GM21717 (cell line): ENCODE measurements at regions not wholly inside any gene's neighbourhood (a gene's known extent, or its start where the extent isn't known, plus 50 kb on each side); places are given as distances from the start of the nearest gene placed in this dataset.
"Not testable (repeated sequence)": the region's sequence is repeated elsewhere in the genome, so short reads cannot be mapped to it uniquely, and the experiment has no call there.

ENCODE experiments used
- ATAC-seq: cut with Tn5 transposase; IDR thresholded peaks from one replicate; pipeline ENCODE4 v1.9.1; 2021; ENCODE audit warnings: mild to moderate bottlenecking, moderate library complexity; ENCODE audit not compliant: unreplicated experiment

GRCh38 chr2:139454251-139454650 lies 674.1 kb upstream of the NXPH2 start:
- ATAC-seq, result no peak

- no peak for ATAC-seq
Observed at GRCh38 chr2:139439100-139439499, 658.9 kb upstream of the NXPH2 start.

DNA sequence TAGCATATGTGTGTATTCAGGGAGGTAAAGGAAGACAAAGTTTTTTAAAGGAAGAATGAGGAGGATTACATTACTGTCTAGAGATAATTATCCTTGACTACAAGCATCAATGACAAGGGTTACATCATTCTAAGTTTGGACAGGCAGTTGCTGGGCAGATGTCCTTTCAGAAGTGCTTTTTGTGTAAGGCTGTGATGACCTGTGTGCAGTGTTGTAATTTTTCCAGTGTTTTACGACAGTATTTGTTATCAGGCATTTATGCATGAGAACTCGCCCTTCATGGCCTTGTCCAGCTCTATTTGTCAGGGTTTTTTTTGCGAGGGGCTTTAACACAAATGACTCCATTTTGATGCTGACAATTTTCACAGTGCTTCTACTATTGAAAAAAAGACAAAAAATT lies 658.3 kb upstream of the NXPH2 start:
- no peak for ATAC-seq

DNA sequence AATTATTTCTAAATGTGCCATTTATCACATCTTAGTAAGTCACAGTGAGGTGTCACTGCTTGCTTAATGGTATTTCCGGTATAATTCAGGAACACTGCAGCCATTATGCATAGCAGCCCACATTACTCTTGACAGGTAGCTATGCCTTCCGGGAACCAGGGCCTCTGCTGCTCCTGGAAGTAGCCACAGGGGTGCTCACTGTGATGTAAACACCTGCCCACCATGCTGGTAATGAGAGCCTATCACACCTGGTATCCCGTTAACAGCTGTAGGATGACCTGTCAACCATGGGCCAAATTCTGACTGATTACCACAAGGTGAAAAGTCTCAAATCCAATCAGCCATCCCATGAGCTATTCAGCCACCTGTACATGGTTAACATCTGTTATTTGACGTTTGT lies 647.0 kb upstream of the NXPH2 start:
- ATAC-seq, result no peak

- ATAC-seq, result no peak
Observed at GRCh38 chr2:139424101-139424500, 643.9 kb upstream of the NXPH2 start.

DNA sequence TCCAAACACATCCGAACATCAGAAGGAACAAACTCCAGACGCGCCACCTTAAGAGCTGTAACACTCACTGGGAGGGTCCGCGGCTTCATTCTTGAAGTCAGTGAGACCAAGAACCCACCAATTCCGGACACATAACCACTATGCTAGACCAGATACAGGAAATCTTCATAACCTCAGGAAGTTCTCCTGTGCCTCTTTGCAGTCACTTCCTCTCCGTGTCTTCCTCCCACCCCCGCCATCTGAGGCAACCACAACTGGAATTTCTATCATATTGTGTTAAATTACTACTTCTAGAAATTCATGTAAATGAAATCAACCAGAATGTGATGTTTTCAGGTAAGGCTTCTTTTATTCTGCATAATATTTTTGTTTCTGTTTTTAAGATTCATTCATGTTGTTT lies 631.0 kb upstream of the NXPH2 start:
- ATAC-seq, result no peak

- ATAC-seq, result not testable (repeated sequence)
Observed at GRCh38 chr2:139410833-139411174, 630.6 kb upstream of the NXPH2 start.

GRCh38 chr2:139410147-139410832 lies 630.1 kb upstream of the NXPH2 start:
- ATAC-seq, result not testable (repeated sequence)

DNA sequence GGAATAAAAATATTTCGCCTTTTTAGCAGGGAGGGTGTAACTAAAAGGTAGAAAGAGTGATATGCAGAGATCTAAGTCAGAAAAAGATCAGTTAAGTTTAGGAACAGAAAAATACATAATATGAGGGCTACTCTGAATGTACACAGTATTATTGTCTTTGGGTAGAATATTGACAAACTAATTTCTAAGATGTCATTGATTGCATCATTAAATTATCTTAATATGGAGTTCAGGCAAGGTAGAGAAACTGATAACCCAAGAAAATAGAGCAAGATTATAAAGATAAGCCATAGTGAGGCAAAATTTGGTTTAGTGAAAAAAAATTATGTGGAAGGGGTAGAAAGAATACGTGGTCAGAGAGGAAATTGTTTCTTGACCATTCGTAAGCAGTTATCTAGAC lies 629.0 kb upstream of the NXPH2 start:
- ATAC-seq, result no peak

DNA sequence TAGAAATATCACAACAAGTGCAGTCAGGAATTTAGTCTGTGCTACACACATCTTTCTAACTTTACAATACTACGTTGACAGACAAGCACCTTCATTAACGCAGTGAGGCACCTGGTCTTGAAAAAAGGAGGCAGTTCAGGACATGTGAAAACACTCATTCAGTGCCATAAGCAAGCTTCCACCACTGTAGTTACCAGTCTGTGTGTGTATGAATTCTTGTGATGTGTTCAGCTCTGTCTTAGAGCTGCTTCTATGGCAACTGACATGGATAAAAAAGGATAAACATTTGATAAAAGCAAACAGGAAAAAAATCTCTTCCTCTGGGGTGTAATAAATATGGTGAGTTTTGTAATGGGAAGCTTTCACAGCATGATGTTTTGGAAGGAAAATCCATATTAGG lies 623.8 kb upstream of the NXPH2 start:
- ATAC-seq, result no peak

- no peak for ATAC-seq
Observed at GRCh38 chr2:139394801-139395200, 614.6 kb upstream of the NXPH2 start.

DNA sequence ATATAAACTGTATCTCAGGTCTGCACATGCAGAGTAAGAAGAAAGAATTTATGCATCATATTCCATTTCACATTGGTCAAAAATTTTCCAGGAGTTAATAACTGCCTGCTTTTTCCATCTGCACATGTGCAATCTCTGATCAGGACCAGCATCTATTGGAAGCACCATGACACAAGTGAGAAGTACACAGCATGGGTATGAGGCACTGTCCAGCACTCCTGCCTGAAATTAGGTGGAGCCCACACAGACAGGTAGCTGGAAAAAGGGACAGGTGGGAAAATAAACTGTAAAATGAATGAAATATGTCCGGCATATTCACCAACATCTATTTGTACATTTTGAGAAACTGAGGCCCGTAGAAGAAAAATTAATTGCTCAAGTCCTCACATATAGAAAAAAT lies 609.2 kb upstream of the NXPH2 start:
- ATAC-seq, result no peak

DNA sequence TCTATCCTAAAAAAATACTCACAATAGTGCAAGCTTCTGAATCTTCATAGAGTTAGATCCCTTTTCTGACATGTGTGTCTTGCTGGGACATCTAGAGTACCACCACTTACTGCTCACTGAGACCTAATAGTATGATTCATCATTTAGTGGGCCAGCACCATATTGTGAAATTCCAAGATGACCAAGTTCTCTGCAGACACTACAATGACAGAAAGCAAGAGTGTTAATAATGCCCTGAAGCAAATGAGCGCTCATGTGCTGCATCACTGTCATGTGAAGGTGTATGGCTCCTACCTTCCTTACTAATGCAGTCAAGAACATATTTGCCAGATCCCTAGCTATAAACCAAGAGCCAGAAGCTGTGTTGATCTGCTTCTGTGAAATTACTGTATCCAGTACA lies 606.2 kb upstream of the NXPH2 start:
- no peak for ATAC-seq

- no peak for ATAC-seq
Observed at GRCh38 chr2:139383532-139383931, 603.3 kb upstream of the NXPH2 start.

- no peak for ATAC-seq
Observed at GRCh38 chr2:139380051-139380450, 599.9 kb upstream of the NXPH2 start.

- ATAC-seq, result no peak
Observed at GRCh38 chr2:139378373-139378772, 598.2 kb upstream of the NXPH2 start.

GRCh38 chr2:139374296-139374850 lies 594.2 kb upstream of the NXPH2 start:
- no peak for ATAC-seq

DNA sequence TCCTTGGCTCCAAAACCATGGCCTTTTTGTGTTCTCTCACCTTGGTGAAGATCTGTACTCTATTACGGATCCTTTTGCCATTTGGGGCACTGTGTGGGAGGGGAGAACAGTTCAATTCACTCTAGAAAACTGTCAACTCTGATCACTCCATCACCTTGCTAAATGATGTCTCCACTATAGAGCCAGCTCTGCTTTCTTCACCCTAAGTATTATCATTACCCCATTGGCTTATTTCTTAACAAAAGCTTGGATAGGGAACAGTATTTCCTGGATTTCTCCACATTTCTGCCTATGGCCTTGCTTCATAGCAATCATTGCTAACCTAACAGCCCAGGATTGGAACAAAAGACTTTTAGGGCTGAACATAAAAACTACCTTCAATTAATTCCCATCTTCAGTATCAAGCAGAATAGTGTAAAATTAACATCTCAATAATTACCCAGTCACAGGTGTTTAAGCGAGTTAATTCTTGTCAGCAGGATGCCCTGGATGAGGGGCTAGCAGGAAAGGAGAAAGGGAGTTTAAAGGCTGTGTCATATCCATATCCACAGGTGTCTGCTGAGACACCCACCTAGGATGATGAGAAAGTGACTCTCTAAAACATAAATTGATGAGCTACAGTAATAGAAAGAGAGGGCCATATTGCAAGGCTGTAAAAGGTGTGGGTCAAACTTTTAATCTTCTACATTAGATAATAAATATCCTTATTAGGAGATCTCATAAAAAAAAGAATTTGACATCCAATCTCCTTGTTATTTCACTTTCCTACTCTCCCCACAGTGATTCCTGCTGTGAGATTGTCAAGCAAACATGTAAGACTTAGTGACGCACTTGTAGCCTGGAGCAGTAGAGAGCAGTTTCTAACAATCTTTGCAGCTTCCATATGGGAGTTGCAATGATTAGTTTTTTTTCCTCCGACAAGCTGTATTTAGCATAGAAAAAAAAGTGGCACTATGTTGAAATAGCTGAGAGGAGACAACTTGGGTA lies 589.5 kb upstream of the NXPH2 start:
- no peak for ATAC-seq

- ATAC-seq, result no peak
Observed at GRCh38 chr2:139367416-139367815, 587.2 kb upstream of the NXPH2 start.

DNA sequence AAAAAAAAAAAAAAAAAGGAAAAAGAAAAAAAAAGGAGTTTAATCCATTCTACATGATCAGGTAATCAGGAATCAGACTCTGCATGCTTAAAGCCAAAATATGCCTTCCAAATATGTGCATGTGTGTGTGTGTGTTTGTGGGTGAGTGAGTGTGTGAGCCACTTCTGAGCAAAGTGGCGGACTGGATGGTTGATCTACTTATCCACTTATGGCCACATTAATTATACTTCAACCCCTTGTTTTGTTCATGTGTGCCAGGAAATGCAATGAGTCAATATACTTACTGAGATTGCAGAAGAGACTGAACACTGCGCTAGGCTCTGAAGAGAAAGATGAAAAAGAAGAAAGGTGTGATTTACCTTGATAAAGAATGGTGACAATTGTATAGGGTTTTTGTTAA lies 586.5 kb upstream of the NXPH2 start:
- ATAC-seq, result no peak

DNA sequence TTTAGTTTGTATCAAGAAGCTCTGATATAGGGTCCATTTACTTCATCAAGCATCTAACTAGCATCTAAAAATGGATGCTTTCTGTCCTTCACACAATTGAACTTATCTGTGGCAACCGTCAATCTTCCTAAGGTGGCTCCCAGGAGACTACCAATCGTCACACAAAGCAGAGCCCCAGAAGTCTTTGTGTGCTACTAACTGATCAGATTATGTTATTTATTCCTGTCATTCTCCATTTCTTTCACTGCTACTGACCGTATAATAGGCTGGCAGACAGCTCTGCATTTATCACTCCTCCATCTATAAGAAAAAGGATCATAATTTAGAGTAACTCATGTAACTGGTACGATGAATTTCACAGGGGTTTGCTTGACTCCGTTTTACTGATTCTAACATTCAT lies 585.0 kb upstream of the NXPH2 start:
- ATAC-seq, result no peak

- ATAC-seq, result no peak
Observed at GRCh38 chr2:139360654-139361053, 580.5 kb upstream of the NXPH2 start.
